Stimulated activated naive B cell treated with anti-CD40 and anti-IgM and Interleukin-4, amounts not matched to agents 10 μg/mL and 1 μg/mL and 100 μg/mL, for 72 hours (primary cell): ENCODE measurements at regions not wholly inside any gene's neighbourhood (a gene's known extent, or its start where the extent isn't known, plus 50 kb on each side); places are given as distances from the start of the nearest gene placed in this dataset.
"Not testable (repeated sequence)": the region's sequence is repeated elsewhere in the genome, so short reads cannot be mapped to it uniquely, and the experiment has no call there.

ENCODE experiments used
- ATAC-seq, 2 donors: fragments of 150-1000 bp; cut with Tn5 transposase; replicated peaks; 2 replicates each; pipeline ENCODE4 v1.10.0; 2021; ENCODE audit warnings: moderate library complexity in 1 of 2
- DNase-seq: peaks from one replicate; pipeline ENCODE4 v3.0.0; 2021
- H3K27ac Mint-ChIP-seq: one replicate; pipeline ENCODE4 v1.8.0; 2022; ENCODE audit warnings: mild to moderate bottlenecking, mixed read lengths
- H3K27me3 Mint-ChIP-seq, 2 donors: one replicate each; pipeline ENCODE4 v1.8.0; 2022; ENCODE audit warnings: mixed read lengths in 2 of 2
- H3K36me3 Mint-ChIP-seq, 2 donors: one replicate each; pipeline ENCODE4 v1.8.0; 2022; ENCODE audit warnings: mixed read lengths in 2 of 2, mild to moderate bottlenecking in 1 of 2
- H3K4me1 Mint-ChIP-seq, 2 donors: one replicate each; pipeline ENCODE4 v1.8.0; 2022; ENCODE audit warnings: mixed read lengths in 2 of 2, mild to moderate bottlenecking in 1 of 2
- H3K4me3 Mint-ChIP-seq, 2 donors: one replicate each; pipeline ENCODE4 v1.8.0; 2022; ENCODE audit warnings: mild to moderate bottlenecking in 2 of 2, mixed read lengths in 2 of 2, moderate library complexity in 1 of 2
- H3K9me3 Mint-ChIP-seq, 2 donors: one replicate each; pipeline ENCODE4 v1.8.0; 2022; ENCODE audit warnings: mixed read lengths in 2 of 2, mild to moderate bottlenecking in 1 of 2

GRCh38 chr2:111606632-111607031 lies 277.4 kb downstream of the ANAPC1 start:
- H3K27me3 Mint-ChIP-seq, ATAC-seq, H3K36me3 Mint-ChIP-seq, DNase-seq, H3K4me3 Mint-ChIP-seq, H3K9me3 Mint-ChIP-seq, H3K27ac Mint-ChIP-seq, H3K4me1 Mint-ChIP-seq: not testable (repeated sequence)

- H3K4me1 Mint-ChIP-seq, H3K27ac Mint-ChIP-seq, DNase-seq, H3K4me3 Mint-ChIP-seq, ATAC-seq, H3K36me3 Mint-ChIP-seq, H3K9me3 Mint-ChIP-seq, H3K27me3 Mint-ChIP-seq: not testable (repeated sequence)
These were observed 274.7 kb downstream of the ANAPC1 start for GRCh38 chr2:111609146-111609844.

GRCh38 chr2:111610035-111610434 lies 274.0 kb downstream of the ANAPC1 start:
- not testable (repeated sequence) for DNase-seq, H3K4me1 Mint-ChIP-seq, H3K27ac Mint-ChIP-seq, H3K36me3 Mint-ChIP-seq, H3K9me3 Mint-ChIP-seq, H3K4me3 Mint-ChIP-seq, H3K27me3 Mint-ChIP-seq, ATAC-seq

DNA sequence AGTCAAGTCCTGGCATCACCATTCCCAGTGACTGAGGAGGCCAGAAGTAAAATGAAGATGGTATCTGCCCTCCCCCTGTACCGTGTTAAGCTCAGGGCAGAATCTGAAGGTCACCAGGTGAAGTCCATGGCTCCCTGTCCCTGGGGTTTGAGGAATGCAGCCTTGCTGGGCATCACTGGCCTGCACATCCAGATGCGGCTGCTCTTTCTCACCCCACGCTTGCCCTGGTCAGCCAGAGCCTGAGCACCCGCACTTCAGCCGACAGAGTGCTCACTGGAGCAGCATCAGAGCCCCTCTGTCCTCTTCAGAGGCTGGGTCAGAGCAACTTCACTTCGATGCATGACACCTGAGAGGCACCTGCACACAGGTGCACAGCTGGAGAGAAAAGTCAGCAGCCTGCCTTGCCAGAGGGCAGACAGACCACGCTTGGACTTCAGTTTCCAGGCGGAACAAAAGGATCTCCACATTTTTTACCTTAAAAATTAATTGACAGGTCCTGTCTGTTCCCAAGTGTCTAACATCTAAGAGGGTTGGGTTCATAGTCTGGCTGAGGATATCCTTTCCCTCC lies 267.3 kb downstream of the ANAPC1 start:
- DNase-seq = no peak
- peaks cover 0 to 3% of the 10 kb centered on the region in 2 donors for H3K27me3 Mint-ChIP-seq
- ATAC-seq = no peak

DNA sequence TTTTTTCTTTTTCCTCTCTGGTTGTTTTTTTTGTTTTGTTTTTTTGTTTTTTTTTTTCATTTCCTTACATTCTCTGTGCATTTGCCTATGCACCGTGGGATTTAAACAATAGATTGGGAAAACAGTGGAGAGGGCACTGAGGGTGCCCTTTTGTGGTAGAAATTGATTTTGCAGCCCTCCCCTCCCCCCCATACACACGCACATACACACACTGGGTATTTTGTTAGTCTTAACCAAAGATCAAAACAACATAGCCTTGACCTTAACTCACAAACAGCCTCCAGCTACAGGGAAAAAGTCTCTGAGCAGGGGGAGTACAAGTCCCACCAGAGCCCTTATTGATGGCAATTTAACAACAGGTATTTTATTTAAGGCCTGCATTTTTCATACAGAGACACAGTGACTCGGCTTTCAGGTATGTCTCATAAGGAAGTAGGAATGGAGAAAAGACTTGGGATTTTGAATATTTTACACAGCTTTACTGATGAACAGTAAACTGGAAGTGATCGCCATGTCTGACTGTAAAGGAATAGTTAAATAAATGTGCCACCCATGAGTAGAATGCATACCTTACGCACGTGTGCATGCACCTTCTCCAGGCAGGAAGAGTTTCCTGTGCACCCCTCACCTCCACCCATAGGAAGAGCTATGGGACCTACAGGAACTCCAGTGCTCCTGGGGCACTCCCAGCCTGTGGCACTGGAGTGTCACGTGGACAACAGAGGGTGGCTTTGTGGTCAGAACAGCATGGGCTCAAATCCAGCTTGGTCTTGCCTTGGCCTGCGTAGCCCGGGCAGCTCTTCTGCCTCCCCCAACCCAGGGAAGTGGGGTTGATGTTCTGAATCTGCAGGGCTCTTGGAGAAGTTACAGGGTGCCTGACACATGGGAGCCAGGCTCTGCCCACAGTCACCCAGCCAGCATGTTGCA lies 266.4 kb downstream of the ANAPC1 start:
- Mint-ChIP-seq H3K27me3 (no peaks in the 10 kb centered on the region), H3K4me1 (peaks cover 3 to 6% of the 10 kb centered on the region in 2 donors), H3K9me3 (no peaks in the 10 kb centered on the region), H3K36me3 (no peaks in the 10 kb centered on the region), H3K4me3 (no peak overlapping the region), H3K27ac (no peak overlapping the region)
- ATAC-seq (no peak), DNase-seq (no peak)

More for the DNA sequence above, 267.3 kb downstream of the ANAPC1 start:
- Mint-ChIP-seq H3K9me3 (no peaks in the 10 kb centered on the region), H3K4me1 (peaks cover 4 to 6% of the 10 kb centered on the region in 2 donors), H3K36me3 (no peaks in the 10 kb centered on the region), H3K4me3 (no peak overlapping the region), H3K27ac (no peak overlapping the region)

- Mint-ChIP-seq H3K27ac (no peak overlapping the region), H3K27me3 (no peaks in the 10 kb centered on the region), H3K36me3 (no peaks in the 10 kb centered on the region), H3K9me3 (no peaks in the 10 kb centered on the region), H3K4me1 (peaks cover 3 to 6% of the 10 kb centered on the region in 2 donors), H3K4me3 (no peak overlapping the region)
- ATAC-seq (no peak), DNase-seq (no peak)
These were observed 265.6 kb downstream of the ANAPC1 start for GRCh38 chr2:111618226-111618977.

DNA sequence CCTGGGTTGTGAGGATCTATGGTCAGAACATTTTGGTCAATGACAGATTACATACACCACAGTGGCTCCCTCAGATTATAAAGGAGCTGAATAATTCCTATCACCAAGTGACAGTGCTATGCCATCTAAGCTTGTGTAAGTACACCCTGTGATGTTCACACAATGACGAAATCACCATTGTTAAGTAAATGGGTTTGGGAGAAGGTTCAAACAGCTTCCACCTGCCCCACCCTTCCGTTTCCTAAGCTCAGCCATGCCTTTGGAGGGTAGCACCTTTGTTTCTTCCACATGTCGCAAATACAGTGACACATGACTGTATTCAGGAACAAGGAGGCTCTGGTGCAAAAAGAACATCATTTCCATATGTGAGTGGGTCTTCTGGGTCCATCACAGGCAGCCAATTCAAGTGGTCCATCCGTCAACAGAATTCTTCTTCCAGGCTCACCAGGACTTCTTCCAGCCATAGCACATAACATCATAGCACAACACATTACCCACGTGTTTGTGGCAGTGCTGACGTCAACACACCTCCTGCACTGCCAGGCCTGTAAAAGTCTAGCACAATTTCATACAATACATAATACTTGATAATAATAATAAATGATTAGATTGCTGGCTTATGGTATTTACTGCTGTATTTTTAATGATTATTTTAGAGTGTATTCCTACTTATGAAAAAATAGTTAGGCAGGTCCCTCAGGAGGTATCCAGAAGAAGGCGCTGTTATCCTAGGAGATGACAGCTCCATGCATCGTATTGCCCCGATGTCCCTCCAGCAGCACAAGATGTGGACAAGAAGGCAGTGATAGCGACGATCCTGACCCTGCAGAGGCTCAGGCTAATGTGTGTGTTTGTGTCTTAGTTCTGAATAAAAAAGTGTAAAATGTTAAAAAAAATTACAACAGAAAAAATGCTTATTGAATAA lies 264.8 kb downstream of the ANAPC1 start:
- ATAC-seq = no peak
- H3K4me1 Mint-ChIP-seq = peaks cover 7 to 10% of the 10 kb centered on the region in 2 donors
- no peaks in the 10 kb centered on the region for H3K9me3 Mint-ChIP-seq
- no peaks in the 10 kb centered on the region for H3K36me3 Mint-ChIP-seq
- H3K27me3 Mint-ChIP-seq = peaks cover 0 to 3% of the 10 kb centered on the region in 2 donors
- no peak for DNase-seq
- no peak overlapping the region for H3K4me3 Mint-ChIP-seq
- no peak overlapping the region for H3K27ac Mint-ChIP-seq

GRCh38 chr2:111620281-111620680 lies 263.7 kb downstream of the ANAPC1 start:
- DNase-seq = no peak
- no peak for ATAC-seq

GRCh38 chr2:111622859-111623258 lies 261.1 kb downstream of the ANAPC1 start:
- DNase-seq (no peak), ATAC-seq (no peak)
- Mint-ChIP-seq H3K4me1 (peaks cover 10 to 36% of the 10 kb centered on the region in 2 donors), H3K4me3 (no peak overlapping the region), H3K9me3 (peaks cover 2 to 5% of the 10 kb centered on the region in 2 donors), H3K36me3 (peaks cover 6 to 10% of the 10 kb centered on the region in 2 donors), H3K27me3 (peaks cover 0 to 3% of the 10 kb centered on the region in 2 donors), H3K27ac (no peak overlapping the region)

More at GRCh38 chr2:111620281-111620680, 263.7 kb downstream of the ANAPC1 start:
- Mint-ChIP-seq H3K36me3 (no peaks in the 10 kb centered on the region), H3K9me3 (no peaks in the 10 kb centered on the region), H3K27me3 (peaks cover 0 to 3% of the 10 kb centered on the region in 2 donors), H3K27ac (no peak overlapping the region), H3K4me3 (no peak overlapping the region), H3K4me1 (peaks cover 10 to 20% of the 10 kb centered on the region in 2 donors)

DNA sequence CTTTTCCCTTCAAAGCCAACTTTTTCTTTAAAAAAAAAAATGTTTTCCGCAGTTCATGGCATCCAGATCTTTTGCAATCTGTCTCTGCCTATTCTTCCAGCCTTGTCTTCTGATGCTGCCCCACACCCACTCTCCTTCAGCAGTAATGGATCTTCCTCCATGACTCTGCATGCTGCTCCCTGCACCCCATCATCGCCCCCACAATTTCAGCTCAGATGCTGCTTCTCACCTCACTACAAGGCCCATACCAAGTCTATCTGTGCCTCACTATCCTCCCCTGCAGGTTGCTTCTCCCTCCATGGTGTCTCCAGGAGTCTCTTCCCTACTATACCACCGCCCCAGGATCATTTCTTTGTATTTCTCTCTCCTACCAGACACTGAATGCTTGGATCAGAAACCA lies 260.6 kb downstream of the ANAPC1 start:
- H3K4me1 Mint-ChIP-seq = peaks cover 10 to 35% of the 10 kb centered on the region in 2 donors
- ATAC-seq (no peak), DNase-seq (no peak)
- H3K36me3 Mint-ChIP-seq = peaks cover 6 to 14% of the 10 kb centered on the region in 2 donors
- peak overlapping the region; percentile 1 for H3K27ac Mint-ChIP-seq
- H3K4me3 Mint-ChIP-seq = no peak overlapping the region
- peaks cover 1 to 3% of the 10 kb centered on the region in 2 donors for H3K27me3 Mint-ChIP-seq
- peaks cover 5 to 10% of the 10 kb centered on the region in 2 donors for H3K9me3 Mint-ChIP-seq

- ATAC-seq = peak; percentile 69 to 74
- Mint-ChIP-seq H3K4me3 (peak overlapping the region in 1 of 2 donors; percentile 30), H3K27me3 (peaks cover 3 to 7% of the 10 kb centered on the region in 2 donors), H3K27ac (peak overlapping the region; percentile 42), H3K9me3 (peaks cover 12 to 17% of the 10 kb centered on the region in 2 donors), H3K4me1 (peaks cover 7 to 29% of the 10 kb centered on the region in 2 donors), H3K36me3 (peaks cover 10 to 21% of the 10 kb centered on the region in 2 donors)
- DNase-seq = no peak
These were observed 259.4 kb downstream of the ANAPC1 start for GRCh38 chr2:111624411-111625156.

- H3K4me1 Mint-ChIP-seq = peaks cover 7 to 29% of the 10 kb centered on the region in 2 donors
These were observed 258.8 kb downstream of the ANAPC1 start for GRCh38 chr2:111625157-111625537.

More at GRCh38 chr2:111625157-111625537, 258.8 kb downstream of the ANAPC1 start:
- Mint-ChIP-seq H3K27ac (peak overlapping the region; percentile 42), H3K36me3 (peaks cover 10 to 21% of the 10 kb centered on the region in 2 donors), H3K9me3 (peaks cover 16 to 23% of the 10 kb centered on the region in 2 donors)
- not testable (repeated sequence) for H3K27me3 Mint-ChIP-seq, H3K4me3 Mint-ChIP-seq, DNase-seq
- peak in 1 of 2 donors; percentile 10 for ATAC-seq
